HG02981 (cell line): ENCODE measurements at regions not wholly inside any gene's neighbourhood (a gene's known extent, or its start where the extent isn't known, plus 50 kb on each side); places are given as distances from the start of the nearest gene placed in this dataset.

ENCODE experiments used
- ATAC-seq: cut with Tn5 transposase; IDR thresholded peaks from one replicate; pipeline ENCODE4 v1.9.1; 2021; ENCODE audit warnings: mild to moderate bottlenecking, moderate library complexity; ENCODE audit not compliant: unreplicated experiment

DNA sequence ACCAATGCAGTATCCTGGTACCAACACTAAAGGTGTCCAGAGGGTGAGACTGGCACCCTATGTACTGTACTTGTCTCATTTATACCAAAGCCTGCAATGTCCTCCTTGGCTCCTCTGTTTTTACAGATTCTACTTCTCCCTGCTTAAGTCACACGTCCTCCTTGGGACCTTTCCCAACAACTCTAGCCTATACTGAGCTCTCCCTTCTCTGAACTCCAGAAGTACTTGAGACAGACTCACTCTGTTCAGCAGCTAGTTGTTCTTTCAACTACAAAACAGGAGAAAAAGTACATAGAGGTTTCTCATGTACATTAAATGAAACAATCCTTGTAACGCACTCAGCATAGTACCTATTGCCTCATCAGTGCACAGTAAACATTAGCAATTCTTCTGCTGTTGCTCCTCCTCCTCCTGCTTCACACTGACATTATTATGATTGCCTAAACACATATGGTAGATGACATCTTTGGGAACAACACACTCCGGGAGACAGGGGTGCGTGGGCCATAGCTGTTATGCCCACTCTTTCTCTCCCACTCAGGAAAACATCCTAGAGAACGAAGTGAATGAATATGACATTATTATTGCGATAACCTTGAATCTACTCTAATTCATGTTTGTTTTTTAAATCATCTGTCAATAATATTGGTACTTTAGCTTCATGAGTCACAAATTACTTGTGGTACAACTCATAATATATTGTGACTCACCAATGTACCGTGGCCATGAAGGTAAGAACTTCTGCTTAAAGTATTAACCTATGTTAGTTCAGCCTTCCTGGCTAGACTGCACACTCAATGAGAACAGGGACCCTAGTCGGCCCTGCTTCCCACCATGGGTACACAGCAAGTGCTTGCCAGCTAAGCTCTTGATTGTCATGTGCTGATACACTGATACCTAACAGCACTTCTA, 180.3 kb upstream of the ADRA1B start:
- no peak for ATAC-seq

DNA sequence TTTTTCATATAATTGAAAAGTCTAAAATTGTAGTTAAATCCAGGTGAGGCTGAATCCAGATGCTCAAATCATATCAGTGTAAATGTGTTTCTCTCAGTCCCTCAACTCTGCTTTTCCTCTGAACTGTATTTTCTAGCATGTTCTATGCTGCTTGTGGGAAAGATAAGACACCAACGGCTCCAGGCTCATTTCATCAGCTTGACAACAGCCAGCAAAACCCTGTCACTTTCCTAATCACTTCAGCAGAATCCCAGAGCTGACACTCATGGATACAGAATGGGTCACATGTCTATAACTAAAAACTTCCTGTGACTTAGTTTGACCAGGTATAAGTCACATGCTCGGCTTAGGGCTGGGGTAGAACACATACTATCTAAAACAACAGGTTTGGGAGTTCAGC, 179.4 kb upstream of the ADRA1B start:
- ATAC-seq = no peak

DNA sequence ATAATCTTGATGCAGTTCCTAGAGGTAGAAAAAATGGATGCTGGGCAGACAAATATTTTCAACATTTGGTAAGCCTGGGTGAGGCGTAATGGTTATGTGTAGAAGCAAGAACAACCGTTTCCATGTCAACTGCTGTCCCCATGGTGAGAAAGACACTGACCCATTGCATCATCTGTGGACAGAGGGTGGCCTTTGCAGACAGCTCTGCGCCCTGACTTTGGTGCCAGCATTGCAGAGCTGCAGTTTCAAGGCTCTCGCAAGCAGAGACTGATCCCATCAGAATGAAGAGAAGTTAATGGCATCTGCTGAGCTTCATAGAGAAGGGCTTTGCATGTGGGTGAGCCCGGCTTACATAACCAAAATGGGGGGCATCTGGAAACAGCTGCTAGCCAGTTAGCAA, 179.0 kb upstream of the ADRA1B start:
- ATAC-seq = no peak

DNA sequence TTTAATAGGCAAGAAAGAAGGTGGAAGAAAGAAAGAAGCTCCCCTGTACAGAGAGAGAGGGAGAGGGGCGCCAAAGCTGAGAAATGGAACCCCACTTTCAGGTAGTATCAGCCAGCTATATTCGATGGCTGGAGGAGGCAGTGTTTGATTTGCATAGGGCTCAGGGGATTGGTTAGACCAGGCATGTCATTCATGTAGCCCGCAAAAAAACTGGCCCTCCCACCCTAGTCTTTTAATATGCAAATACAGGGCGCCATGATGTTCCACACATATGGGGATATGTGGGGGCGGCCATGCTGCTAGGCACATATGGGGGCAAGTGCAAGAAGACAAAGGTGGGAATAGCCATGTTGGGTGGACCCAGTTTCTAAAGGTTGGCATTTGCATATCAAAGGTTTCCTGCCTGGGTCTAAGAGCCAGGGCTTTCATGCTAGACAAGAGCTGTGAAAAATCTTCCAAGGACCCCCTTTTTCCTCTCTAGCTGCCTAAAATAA, 174.4 kb upstream of the ADRA1B start:
- no peak for ATAC-seq

DNA sequence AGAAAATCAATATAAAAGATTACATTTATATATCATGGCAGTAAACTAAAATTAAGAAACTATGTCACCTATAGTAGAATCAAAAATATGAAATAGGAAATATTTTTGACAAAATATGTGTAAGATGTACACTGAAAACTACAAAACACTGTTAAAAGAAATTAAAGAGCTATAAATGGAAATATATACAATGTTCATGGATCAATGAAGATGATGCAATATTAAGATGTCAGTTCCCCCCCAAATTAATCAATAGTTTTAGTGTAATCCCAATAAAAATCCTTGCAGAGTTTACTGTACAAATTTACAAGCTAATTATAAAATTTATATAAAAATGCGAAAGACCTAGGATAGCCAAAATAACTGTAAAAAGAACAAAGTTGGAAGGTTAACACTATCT, 173.0 kb upstream of the ADRA1B start:
- no peak for ATAC-seq

DNA sequence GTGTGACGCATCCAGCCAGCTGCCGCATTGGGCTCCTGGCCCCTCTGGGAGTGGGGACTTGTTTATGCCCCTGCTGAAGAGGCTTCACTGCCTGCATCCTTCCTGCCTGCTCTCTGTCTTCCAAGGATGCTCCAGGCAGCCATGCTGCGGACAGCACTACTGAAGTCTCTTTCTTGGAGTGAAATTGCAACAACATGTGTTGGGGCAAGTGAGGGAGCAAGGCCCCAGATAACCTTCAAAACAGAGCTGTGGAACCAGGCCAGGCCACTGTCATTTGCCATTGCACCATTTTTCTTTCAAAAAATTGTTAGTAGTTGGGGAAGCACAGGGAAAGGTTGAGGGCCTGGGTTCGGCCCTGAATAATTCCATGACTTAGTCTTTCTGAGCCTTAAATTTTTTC, 169.6 kb upstream of the ADRA1B start:
- no peak for ATAC-seq

DNA sequence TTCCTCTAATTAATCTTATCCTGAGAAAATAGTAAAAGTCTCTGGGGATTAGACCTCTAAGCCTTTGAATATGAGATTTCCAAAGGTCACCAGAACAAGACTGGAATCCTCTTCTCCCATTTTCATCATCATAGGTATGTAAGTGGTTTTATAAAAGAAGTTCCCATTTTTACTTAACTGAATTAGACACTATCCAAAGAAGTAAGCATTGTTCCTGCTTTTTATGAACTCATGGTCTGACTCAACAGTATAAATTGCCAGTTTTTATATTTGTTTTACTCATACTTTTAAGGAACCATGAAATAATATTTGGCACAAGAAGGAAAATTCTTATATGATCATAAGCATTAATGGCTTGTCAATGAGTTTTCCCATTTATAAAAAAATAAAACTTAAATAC, 167.1 kb upstream of the ADRA1B start:
- no peak for ATAC-seq

DNA sequence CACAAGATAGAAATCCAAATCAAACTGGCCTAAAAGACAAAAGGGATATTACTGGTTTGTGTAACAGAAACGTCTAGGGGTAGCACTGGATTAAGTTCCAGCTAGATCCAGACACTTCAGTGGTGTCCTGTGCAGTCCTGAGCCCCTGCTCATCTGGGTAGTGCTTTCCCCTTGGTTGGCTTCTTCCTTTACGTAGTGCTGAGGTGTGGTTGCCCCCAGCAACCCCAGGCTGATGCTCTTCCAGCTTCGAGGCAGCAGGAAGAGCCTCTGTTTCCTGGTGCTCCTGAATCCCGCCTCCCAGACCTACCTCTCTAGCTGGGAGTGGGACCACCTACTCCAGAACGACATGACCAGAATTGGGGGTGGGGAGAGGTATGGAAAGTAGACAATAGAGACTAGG, 166.1 kb upstream of the ADRA1B start:
- no peak for ATAC-seq

DNA sequence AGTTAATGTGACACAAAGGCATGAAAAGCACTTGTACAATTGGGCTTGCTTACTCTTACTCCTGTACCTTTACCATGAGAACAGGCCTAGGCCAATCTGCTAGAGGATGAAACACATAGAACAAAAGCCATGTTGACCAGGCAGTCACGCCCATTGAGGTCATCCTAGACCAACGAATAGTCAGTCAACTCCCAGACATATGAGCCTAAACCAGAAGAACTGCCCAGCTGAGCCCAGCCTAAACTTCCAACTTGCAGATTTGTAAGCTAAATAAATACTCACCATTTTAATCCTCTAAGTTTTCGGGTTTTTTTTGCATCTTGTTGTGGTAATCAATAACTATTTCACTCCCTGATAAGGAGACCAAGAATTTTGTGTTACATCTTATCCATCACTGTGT, 164.8 kb upstream of the ADRA1B start:
- no peak for ATAC-seq

DNA sequence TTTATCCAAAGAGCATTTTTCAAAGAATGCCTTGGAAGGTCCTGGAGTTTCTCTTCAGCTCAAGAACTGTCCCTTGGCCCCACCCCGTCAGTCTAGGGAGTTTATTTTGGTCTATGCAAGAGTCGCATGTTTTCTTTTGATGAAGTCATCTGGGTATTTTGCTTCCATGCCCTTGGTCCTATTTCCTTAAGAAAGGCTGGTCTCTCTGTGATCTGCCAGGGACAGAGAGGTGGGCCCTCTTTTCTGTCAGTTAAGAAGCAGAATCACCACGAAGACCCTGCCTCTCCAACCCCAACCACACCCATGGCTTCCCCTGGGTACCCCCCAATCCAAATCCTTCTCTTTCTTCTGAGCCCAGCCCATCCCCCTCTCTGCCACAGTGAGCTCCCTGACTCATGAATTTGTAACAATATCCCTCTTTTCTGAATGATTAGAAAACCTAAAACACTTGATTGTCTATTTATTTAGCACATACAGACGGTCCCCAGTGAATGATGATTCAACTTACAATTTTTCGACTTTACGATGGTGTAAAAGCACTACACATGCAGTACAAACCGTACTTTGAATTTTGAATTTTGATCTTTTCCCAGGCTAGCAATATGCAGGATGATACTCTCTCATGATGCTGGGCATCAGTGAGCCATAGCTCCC, 163.5 kb upstream of the ADRA1B start:
- no peak for ATAC-seq

DNA sequence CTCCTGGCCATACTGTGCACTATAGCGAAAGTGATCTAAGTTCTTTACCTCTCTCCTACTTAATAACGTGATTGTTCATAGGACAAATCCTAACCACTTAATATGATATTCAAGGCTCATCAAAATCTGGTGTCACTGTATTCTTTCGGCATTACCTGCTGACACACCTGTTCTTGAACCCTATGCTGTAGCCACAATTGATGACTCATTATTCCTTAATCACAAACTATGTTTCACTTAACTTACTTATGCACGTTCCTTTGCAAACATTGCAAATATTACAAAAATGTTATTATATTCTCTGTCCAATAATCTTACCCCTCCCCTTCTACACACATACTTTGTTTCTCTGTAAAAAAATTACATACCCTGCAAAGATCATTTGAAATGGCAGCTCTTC, 158.1 kb upstream of the ADRA1B start:
- ATAC-seq = no peak

DNA sequence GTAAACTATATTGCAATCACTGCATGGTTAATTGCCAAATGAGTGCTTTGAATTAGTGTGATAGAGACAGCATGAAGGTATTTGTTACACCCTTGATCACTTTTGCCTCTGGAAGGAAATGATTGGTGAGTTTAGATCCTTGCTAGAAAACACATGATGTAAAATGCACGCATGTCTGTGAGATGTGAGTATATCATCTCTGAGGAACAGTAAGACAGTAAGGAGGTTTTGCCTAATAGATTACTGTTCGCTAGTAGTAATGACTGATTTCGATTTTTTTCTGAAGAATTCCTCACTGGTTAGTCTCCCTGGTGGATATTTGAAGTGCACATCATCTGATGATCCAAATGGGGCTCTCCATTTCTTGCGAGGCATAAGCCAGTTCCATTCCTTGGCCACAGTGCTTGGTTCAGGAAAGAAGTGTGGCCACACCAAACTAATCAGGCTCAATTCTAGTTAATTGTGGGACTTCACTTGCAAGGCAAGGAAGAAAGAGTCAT, 156.4 kb upstream of the ADRA1B start:
- ATAC-seq = no peak

DNA sequence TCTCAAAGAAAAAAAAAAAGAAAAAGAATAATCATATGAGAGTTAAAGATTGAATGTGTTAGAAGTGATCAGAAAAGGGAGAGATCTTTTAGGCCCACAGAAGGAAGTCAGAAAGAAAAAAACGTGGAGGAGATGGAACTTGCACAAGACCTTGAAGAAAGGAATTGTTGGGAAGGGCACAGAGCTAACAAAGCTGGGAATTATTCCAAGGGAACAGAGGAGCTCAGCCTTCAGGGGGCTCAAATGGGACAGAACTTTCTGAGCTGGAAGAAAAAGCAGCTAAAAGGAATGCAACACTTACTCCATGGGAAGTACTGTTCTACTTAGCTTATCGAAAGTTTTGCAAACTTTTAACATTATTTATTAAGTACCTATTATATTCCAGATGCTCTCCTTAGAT, 153.4 kb upstream of the ADRA1B start:
- ATAC-seq = no peak

DNA sequence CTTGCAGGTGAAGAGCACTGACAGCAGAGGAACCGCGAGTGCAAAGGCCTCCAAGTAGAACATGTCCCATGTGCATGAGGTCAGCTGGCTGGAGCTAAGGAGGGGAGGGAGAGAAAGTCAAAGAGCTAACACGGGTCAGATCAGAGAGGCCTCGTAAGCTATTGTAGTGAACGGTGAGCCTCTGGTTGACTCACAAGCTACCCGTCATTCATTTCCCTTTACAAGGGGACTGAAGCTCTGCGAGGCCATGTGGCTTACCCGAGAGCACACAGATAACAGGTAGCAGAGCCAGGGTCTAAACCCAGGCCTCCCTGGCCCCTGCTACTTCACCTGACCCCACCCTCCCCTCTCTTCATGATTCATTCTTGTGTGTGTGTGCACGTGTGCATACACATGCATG, 152.7 kb upstream of the ADRA1B start:
- no peak for ATAC-seq

DNA sequence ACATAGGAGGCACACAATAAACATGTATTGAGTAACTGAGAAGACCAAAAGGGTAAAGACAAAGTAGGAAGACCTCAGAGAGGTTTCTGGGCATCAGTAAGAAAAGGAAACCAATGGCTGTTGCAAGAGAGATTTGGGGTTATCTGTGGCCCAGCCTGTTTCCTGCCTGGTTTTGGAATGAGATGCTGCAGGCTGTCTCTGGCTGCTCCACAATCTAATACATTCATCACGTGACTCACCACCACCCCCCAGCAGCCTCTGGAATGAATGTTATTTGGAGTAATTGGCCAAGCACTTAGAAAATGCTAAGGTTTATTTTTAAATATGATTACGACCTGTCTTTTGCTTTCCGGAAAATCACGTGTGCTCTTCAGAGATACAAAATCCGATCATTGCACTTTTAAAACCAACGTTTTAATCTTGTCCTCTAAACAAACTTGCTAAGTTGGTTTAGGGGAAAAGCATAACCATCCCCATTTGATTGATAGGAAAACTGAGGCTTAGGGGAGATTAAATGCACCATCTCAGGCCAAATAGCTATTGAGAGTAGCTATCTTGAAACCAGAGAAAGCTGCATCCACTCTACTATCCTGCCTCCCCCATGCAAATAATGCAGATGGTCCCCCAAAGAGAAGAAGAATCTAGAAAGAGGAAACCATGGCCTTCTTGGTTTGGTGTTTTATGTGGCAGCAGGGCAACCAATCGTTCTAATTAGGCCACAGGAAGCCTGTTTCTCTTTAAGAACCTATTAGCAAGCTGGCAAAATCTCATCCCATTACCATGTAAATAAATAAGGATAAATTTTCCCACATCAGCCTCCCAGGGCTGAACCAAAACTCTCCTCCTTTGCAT, 151.8 kb upstream of the ADRA1B start:
- no peak for ATAC-seq

DNA sequence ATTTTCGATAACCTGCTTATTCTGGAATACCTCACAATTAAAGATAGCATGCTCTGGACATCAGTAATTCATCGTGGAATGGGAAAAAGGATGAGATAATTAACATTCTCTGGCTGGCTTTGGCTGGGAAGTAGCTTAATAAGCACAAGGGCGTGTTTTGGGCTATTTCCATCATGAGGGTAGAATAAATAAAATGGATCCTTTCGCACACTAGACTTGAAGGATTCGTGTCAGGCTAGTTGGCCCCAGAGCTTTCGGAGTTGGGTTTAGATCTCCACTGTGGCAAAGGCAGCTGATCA, 151.2 kb upstream of the ADRA1B start:
- ATAC-seq = no peak

DNA sequence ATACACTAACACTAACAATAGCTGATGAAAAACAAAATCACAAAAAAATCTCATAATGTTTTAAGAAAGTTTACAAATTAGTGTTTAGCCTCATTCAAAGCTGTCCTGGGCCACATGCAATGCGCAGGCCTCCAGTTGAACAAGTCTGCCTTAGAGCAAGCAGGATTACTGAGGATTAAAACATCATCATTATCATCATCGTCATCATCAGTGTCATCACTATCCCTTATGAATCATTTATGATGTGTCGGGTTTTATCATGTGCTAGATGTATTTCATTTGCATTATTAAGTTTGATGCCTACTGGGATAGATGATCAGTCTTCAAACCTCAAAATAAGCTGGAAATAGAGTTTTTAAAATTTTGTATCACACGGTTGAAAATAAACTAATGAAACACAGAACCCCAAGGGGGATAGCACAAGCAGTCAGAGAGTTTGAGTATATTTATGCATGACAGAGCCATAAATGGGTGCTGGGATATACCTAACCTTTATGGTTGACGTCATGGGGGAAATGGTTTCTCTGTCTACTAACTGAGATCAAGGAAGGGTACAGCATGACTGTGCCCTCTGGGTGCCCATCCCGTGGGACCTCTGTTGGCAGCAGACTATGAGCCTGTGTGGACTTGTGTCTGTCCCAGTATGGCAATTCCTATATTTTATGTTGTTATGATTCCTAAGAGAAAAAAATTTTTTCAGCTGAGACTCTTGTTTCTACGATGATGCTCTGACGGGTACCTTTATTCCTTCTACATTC, 150.3 kb upstream of the ADRA1B start:
- no peak for ATAC-seq

DNA sequence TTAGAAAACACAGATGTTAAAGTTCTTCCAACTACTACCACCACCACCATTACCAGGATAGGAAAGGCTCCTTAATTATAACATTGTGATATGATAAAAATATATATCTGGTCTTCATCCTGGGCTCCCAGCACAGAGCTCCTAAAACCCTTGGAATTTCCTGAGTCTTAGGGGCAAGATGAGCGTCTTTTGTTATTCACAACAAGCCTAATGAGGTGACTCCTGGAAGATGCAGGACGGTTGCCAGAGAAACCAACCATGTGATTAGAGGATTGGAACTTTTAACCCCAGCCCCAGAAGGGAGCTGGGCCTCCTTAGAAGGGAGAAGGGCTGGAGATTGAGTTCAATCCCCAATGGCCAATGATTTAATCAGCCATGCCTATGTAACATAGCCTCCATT, 148.0 kb upstream of the ADRA1B start:
- no peak for ATAC-seq

DNA sequence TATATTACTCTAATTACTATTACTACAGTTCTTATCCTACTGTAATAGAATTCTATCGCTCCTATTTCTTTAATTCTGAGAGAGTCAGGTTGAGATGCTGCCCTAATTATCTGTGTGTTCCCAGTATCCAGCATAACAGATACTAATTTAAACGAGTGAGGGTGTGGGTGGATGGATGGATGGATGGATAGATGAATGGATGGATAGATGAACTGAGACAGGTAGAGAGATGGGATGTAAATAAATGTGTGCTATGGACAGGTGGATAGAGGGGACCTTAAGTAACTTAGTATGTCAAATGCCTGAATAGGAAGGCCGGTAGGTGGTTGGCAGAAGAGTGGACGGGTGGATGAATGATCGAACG, 143.6 kb upstream of the ADRA1B start:
- no peak for ATAC-seq

DNA sequence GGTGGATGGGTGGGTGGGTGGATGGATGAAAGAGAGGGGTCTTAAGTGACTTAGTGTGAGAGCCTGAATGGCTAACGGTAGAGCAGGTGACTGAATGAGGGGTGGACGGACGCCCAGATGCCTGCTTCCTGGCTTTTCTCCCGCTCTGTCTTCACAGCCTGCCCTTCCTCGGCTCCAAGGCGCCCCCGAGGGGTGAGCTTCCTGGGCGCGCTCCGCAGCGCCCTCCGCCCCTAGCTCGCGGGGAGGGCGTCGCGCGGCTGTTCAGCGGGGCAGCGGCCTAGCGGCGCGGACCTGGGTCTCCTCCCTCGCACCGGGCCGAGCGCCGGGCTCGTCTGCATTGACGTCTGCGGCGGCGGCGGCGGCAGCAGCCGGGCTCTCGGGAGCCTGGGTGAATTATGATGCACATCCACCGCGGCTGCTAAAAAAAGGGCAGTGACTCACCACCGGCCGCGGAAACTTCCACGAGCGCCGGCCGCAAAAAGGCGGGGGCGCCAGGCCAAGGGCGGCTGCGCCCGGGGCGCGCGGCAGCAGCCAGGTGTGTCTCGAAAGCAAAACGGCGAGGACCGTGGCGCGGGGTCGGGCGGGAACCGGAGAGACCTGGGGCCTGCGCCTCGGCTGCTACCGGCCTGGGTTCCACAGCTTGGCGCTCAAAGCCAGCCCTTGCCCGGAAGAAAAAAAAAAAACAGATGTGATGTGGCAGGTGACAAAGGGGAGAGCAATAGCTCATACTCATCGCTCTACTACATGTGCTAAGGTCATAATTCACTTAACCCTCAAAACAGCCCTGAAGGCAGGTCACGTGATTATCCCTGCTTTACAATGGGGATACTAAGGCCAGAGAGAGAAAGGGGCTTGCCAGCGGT, 143.0 kb upstream of the ADRA1B start:
- ATAC-seq = peak; percentile 94
